ENCODE measurements at regions not wholly inside any gene's neighbourhood (a gene's known extent, or its start where the extent isn't known, plus 50 kb on each side); places are given as distances from the start of the nearest gene placed in this dataset.
"Not testable (repeated sequence)": the region's sequence is repeated elsewhere in the genome, so short reads cannot be mapped to it uniquely, and the experiment has no call there.

DNA sequence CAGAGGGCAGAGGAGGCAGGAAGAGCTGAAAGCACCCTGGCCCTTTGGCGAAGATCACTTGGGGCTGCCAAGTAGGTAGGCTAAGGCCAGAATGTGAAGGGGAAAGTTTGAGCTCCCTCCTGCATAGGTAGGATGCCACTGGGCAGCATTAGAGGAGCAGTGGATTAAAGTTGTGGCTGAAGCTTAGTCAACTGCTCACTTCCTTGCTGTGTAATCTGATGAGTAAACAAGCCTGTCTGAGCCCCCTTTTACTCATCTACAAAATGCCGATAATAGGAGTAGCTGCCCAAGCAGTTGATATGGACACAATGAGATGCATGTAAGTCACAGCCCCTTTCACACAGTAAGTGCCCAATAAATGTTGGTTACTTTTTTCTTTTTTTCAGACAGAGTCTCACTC, 216.4 kb downstream of the MN1 start:
- DNase-seq, result no peak

DNA sequence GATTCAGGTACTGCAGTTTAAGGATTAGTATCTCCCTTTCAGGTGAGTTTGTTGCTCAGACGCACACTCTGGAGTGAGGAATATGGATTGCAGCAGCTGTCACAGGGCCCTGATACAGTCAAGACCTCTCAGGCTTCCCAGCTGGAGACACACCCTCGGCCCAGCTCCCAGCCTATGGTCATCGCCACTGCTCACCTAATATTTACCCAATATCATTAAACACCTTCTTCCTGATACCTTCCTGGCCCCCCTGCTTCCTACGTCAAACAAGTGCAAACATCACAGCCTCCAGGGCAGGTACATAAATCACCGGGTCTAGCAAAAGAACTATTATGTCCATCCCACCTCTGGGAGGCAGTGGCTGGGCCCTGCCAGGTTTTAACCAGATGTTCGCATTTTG, 213.3 kb downstream of the MN1 start:
- DNase-seq, result no peak

DNA sequence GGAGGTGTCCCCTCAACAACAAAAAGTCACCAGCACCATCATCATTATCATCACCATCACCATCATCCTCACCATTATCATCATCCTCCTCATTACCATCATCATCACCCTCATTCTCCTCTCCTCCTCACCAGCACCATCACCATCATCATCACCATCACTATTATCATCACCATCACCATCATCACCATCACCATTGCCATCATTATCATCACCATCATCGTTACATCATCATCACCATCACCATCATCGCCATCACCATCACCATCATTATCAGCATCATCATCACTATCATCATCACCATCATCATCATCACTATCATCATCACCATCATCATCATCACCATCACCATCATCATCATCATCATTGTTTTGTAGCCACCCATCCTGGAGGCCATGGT, 212.6 kb downstream of the MN1 start:
- DNase-seq, result no peak

DNA sequence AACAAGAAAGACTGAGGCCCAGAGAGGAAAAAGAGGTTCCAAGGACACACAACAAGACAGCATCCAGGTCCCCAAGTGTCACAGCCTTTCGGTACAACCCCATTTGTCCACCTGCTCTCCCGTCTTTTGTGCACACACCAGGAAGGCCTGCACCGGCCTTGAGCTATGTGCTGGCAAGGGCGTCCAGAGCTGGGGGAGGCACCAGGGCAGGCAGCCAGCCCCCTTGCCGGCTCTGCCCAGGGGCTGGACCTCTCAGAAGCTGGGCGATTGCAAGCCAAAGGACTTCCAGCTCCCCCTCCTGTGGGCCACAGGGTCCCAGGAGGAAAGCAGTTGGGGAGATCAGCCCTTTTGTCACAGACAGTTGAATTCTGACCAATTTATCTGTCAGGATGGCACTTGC, 210.5 kb downstream of the MN1 start:
- DNase-seq, result no peak

DNA sequence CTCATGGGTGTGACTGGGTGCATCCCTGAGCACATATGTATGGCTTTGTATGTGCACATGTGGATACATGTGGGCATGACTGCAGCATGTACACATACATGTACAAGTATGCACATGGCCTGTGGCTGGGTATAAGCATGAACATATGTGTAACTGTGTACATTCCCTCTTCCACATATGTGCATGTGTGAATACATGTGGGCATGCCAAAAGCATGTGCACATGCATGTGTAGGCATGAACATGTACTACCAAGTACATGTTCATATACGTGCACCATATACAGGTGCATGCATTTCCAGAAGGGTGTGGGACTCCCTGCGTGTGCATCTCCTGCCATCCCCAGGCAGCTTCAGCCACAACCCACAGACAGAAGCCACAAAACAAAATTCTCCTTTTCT, 208.2 kb downstream of the MN1 start:
- DNase-seq, result no peak

DNA sequence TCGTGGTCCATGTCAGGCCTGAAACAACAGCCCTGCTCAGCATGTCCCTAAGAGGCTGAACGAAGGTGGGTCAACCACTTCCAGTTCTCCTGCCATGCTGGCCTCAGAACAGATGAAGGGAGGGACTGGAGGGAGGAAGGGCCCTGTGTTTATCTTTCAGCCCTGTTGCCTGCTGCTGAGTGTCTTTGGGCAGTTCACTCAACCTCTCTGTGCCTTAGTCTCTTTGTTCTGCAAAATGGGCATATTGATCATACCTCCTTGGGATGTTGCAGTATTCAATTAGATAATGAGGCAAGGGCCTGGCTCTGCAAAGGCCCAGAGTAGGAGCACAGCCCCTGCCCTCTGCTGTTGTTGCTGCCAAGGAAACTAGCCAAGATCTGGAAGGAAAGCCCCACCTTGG, 207.5 kb downstream of the MN1 start:
- DNase-seq, result no peak

DNA sequence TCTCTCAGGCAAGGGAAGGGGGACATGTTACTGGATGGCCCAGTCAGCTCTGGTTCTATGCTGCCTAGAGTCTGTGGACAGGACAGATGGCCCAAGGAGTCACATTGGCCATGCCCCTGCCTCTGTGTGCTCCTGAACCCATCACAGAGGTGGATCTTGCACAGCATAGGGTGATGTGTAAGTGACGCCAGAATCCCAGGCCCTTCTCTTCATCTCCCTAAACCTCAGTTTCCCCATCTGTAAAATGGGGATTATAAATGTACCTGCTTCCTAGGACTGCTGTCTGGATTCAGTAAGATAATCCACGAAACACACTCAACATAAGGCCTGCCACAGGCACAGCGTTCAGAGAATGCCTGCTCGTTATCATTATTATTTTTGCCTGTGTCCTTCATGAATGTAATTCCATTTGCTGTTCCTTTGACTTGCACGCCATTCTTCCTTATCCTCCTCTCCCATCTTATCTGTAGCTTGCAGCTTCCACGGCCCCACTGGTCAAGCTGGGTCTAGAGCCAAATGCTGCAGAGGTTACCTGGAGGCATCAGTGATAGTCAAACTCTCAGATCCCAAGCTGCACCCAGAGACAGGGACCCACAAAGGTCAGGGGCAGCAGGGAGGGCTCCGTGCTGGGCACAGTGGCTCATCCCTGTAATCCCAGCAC, 207.0 kb downstream of the MN1 start:
- no peak for DNase-seq

DNA sequence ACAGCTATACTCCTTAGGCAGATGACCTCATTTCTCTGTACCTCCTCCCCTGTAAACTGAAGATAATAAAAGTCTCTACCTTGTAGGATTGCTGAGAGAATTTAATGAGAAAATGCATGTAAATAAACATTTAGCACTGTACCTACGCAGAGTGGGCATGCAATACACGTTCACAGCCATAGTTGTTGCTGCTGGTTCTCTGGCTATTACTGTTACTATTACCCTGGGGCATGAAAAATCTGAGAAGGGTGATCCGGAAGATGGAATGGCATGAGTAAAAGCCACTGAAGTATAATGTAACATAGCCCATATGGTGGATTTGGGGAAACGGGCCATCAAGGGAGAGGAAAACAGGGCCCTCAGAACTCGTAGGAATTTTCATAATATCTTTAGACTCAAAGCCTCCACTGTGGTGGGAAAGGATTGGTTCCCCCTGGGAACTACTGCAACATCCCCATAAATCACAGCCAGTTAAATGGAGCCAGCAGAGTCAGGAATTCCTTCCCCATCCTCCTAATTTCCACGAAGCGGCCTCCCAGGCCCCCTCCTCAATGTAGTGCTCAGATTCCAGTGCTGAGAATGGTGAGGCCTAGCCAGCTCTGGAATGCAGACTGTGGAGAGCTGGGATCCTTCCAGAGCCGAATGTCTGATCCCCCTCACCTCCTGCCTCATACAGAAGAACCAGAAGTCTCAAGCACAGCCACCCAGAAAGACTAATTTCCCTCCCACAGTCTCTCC, 205.3 kb downstream of the MN1 start:
- no peak for DNase-seq

DNA sequence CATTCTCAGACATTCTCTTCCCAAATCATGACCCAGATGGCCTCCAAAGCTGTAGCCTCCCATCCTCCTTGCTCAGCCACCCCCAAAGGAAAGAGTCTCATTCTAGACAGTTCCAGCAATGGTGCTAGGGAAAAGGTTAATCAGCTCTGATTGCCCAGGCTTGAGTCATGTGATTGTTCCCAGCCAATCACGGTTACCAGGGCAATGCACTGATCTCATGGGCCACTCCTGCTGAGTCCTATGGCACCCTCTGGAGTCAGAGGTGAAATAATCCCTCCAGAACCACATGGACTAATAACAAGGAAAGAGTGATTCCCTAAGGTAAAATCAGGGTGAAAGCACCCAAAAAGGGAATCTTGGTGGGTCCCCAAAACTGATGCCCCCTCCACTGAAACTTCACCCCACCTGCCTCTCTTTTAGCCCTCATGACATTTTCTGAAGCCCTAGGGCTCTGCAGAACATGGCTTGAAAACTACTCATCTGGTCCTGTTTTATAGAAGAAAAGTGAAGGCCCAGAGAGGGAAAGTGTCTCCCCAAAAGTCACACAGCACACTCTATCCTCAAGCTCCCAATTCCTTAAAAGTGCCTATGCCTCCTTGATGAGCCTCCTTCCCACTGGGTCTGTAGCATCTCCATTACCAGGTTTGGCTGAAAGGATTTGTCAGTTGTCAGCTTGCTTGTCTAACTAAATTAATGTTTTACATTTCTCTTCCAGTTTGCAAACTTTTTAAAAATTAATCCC, 203.7 kb downstream of the MN1 start:
- peak; percentile 35 for DNase-seq

DNA sequence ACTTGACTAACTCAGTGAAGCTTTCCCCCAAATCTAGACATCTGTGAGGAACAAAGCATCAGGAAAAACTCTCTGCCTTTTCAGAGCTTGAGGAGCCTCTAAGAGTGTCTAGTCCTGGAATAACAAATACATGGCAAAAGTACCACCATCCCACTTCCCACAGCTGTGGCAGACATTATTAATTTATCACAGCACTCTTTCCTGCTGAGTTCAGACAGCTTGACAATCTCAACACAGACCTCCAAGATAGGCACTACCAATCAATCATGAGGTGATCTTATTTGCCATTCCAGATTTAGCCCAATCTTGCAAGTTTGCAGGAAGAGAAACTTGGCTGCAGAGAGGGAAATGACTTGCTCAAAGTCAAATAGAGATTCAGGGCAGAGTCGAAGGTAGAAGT, 202.8 kb downstream of the MN1 start:
- DNase-seq, result no peak

DNA sequence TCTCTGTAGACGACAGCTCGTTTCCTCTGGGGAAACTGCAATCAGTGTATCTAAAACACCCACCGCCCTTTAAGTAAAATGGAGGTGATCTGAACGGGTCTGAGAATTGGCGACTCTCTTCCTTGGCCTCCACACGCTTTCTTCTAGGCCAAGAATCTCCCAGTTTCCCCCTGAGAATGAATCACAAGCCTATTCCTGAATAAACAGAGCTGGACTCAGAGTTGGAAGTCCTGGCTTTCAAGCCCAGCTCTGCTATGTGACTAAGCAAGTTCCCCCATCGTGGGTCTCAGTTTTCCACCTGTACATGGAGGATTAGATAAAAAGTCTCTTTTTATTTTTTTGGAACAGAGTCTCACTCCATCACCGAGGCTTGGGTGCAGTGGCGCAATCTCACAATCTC, 200.4 kb downstream of the MN1 start:
- no peak for DNase-seq

DNA sequence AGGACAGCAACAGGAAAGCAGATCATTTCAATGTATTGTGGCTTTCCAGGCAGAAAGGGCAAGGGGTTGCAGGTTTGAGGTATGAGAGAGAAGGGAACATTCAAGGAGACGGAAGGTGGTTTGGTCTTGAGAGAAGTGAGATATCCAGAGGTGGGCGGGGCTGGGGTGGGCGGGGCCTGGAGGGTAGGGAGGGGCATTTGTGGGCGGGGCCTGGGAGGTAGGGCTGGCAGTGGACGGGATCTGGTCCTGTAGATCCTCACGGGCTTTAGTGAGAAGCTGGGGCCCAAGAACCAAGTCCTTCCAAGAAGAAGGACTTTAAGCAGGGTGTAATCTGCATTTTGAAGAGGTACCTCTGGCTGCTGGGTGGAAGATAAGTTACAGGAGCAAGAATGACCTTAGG, 199.2 kb downstream of the MN1 start:
- DNase-seq, result peak; percentile 46

DNA sequence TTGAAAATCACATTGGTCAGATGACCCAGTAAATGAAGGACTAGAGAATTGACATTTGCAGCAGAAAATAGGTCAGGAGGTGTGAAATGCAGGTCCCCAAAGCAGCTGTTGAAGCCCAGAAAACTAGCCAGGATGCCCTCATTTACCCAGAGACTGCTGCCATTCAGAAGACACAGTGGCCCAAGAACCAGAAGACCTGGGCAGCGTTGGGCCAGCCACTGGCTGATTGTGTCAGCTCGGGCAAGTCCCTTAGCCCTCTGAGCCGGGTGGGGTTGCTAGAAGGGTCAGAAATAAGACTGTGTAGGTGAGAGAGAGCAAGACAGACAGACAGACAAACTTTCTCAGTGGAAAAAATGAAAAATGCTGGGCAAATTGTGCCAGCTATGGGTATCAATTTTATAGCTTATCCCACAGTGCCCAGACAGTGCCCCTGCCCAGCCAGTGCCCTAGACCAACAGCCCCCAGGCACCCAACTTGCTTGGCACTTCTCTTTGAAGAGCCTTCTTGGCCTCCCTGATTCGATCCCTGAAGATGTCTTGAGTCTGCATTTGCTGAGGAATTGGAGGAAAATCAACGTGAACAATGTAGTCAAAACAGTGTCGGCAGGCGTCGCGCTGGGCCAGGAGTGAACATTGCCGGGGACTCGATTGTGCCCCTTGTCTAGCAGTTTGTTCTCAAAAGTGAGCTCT, 198.3 kb downstream of the MN1 start:
- DNase-seq, result no peak

DNA sequence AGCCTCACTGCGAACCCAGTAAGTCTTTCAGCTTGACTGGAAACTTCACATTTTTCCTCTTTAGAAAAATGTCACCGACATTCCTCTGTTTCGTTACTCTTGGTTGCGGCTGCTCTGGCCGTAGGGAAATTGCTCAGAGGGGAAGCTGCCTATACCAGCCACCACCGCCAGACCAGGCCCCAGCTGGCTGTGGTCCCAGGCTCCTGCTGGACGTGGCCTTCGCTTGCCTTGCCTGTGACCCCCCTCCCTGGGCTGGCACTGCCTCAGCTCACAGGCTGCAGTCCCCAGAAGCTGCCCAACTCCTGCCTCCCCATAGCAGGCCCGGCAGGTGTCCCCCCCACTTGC, 197.8 kb downstream of the MN1 start:
- DNase-seq, result no peak

DNA sequence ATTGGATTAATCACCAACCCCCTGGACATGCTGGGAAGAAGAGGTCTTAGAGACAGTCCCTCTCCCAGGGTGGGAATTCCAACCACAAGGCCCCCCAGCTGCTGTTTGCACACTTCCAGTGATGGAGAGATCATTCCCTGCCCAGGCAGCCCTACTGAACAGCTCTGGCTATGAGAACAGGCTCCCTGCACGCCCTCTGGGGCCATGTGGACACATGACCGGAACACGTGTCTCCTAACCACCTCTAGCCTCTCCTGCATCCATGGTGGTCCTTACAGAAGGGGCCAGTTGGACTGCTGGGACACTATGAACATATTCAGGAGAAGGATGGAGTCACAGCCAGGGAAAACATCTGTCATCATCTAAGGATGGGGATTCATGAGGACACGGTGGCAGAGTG, 196.2 kb downstream of the MN1 start:
- DNase-seq, result no peak

DNA sequence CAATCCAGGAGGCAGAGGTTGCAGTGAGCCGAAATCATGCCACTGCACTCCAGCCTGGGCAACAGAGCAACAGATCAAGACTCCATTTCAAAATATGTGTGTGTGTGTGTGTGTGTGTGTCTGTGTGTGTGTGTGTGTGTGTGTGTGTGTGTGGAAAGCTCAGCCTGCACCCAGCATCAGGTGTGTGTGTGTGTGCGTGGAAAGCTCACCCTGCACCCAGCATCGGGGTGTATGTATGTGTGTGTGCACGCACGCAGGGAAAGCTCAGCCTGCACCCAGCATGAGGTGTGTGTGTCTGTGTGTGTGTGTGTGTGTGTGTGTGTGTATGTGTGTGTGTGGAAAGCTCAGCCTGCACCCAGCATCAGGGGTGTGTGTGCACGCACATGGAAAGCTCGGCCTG, 193.8 kb downstream of the MN1 start:
- not testable (repeated sequence) for DNase-seq

DNA sequence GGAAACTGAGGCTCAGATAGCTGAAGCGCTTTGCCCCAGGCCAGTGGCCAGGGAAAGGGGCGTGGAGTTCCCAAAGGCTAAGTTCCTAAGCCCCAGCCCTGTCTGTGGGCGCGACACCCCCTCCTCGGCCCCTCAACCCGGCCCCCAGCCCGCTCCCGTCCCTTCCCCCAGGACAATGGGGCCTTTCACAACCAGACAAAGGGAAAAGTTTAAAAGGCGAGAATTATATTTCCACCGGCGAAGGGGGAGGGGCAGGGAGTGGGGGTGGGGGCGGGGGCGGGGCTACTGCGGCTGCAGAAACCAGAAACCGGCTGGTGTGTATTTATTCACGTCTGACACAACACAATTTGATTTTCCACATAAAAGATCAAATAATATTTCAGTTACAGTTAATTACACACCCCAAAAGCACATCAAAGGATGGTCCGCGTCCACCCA, 192.1 kb downstream of the MN1 start:
- DNase-seq, result no peak

DNA sequence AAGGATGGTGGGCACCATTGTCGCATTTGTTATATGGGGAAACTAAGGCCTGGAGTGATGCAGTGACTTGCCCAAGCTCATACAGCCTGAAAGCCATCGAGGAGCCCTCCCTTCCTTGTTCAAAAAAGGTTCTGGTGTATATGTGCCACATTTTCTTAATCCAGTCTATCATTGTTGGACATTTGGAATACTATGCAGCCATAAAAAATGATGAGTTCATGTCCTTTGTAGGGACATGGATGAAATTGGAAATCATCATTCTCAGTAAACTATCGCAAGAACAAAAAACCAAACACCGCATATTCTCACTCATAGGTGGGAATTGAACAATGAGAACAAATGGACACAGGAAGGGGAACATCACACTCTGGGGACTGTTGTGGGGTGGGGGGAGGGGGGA, 191.4 kb downstream of the MN1 start:
- not testable (repeated sequence) for DNase-seq

DNA sequence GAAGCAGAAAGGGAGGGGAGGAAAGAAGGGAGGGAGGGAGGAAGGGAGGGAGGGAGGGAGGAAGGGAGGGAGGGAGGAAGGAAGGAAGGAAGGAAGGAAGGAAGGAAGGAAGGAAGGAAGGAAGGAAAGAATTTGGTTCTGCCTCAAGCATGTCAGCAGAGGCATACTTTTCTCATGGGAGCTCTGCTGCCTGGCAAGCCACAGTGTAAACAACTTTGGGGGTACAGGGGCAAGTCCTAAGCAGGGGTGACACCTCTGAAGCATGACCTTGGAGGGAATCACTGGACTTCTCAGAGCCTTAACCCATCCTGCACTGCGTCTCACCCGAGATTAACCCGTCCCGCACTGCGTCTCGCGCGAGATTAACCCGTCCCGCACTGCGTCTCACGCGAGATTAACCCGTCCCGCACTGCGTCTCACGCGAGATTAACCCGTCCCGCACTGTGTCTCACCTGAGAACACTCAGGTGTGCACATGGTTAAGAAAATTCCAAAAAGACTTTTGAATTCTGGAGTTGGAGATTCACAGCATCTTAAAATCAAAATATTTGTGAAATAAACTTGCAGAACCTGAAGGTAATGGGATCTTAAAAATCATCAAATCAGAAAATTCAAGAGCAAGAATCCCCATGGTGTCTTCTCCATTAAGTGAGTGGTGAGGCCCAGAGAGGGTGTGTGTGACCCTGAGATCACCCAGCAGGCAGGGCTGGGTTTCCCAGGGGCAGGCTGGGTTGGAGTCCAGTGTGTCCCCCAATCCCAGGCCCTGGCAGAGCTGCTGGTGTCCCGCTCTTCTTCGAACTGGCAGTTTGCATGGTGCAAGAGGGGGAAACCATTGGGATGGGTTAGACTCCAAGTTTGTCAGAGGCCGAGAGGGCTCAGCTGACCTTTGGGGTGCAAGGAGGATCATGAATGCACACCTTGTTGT, 190.4 kb downstream of the MN1 start:
- no peak for DNase-seq

DNA sequence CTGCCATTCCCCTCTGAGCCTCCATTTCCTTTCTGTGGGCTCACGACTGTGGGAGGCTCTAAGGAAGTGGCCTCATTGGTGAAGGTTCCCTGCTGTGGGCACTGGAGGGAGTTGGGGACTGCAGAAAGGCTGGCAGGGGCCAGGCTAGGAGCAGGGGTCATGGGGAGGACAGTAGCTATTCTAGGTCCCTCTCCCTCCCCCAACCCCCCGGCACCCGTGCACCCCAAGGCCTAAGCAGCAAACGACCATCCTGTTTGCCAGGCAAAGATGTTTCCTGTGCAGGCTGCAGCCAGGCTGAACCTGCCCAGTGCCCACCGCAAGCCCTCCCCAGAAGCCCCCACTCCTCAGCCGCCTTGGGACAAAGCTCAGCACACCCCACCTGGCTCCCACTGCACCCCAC, 189.4 kb downstream of the MN1 start:
- peak; percentile 37 for DNase-seq

DNA sequence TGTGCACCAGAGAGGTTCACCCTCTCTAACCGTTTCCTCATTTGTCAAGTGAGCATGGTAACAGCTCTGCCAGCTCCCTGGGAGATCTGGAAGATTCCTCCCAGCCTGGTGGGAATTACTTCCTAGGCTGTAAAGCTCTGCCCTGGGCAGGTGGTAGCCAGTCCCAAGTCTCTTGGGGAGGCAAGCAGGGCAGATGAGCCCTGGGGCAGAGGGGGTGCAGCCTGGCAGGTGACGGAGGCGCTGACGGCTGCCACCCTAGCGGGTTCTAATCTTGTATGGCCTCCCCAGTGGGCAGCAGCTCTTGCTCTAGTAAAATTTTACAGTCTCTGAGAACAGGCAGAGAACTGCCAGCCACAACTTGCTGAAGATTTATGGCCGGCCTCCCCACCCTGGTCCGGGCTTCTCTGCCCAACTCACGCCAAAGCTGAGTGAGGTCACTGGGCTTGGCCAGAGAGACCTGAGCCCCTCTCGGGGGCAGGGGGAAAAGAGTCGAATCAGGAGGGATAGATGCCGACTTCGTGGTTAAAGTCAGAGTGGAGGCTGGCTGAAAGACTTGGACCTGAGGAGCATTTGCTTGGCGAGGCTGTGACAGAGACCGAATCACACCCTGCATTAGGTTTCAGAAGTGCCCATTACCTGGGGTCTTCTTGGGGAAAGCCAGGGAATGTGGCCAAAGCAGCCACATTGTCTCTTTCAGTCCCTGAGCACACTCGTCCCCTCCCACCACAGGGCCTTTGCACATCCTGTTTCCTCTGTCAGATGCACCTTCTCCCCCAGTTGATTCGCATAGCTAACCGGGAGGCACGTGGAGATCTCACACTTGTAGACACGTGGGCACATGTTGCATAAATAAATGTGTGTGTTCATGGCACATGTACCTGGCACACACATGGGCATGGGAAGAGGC, 188.2 kb downstream of the MN1 start:
- no peak for DNase-seq

Data from hematopoietic multipotent progenitor cell treated with erythropoietin and hydrocortisone succinate and interleukin-3 and kit ligand, for 6 days (in vitro differentiated cells).